SU-DHL-6 (cell line): ENCODE measurements at regions not wholly inside any gene's neighbourhood (a gene's known extent, or its start where the extent isn't known, plus 50 kb on each side); places are given as distances from the start of the nearest gene placed in this dataset.

Source experiments
- H2AFZ ChIP-seq: fragments of 200-600 bp; sonication (generic); 2 replicates; pipeline ENCODE4 v1.6.1; 2014; ENCODE audit warnings: low read depth, mild to moderate bottlenecking, moderate library complexity, mixed read lengths, antibody characterized with exemption, low read length; ENCODE audit not compliant: severe bottlenecking
- H3F3A ChIP-seq: fragments of 200-600 bp; shearing (Covaris generic); 2 replicates; pipeline ENCODE4 v1.6.0; 2016; ENCODE audit warnings: antibody characterized with exemption, mild to moderate bottlenecking; ENCODE audit not compliant: insufficient read depth
- H3K27ac ChIP-seq: fragments of 200-600 bp; sonication (generic); 2 replicates; pipeline ENCODE4 v1.5.1; 2016; ENCODE audit warnings: low read depth, mild to moderate bottlenecking, low read length, moderate library complexity, mixed read lengths
- H3K27me3 ChIP-seq: fragments of 200-600 bp; sonication (generic), shearing (Covaris generic); 2 replicates; pipeline ENCODE4 v1.6.0; 2014; ENCODE audit warnings: mild to moderate bottlenecking, low read length
- H3K36me3 ChIP-seq: fragments of 200-600 bp; sonication (generic); 2 replicates; pipeline ENCODE4 v1.6.1; 2014; ENCODE audit warnings: mild to moderate bottlenecking, low read length, mixed read lengths
- H3K4me2 ChIP-seq: fragments of 300-600, 200-600 bp; shearing (Covaris generic), sonication (generic); 2 replicates; pipeline ENCODE4 v1.6.0; 2014; ENCODE audit warnings: low read length, low read depth, mild to moderate bottlenecking; ENCODE audit not compliant: poor library complexity, severe bottlenecking
- H3K4me3 ChIP-seq: fragments of 200-600 bp; sonication (generic); 2 replicates; pipeline ENCODE4 v1.5.1; 2014; ENCODE audit warnings: antibody characterized with exemption, low read length, mild to moderate bottlenecking, mixed read lengths; ENCODE audit not compliant: insufficient read depth, poor library complexity, severe bottlenecking
- H3K79me2 ChIP-seq: fragments of 200-600 bp; sonication (generic); 2 replicates; pipeline ENCODE4 v1.6.1; 2014; ENCODE audit warnings: mild to moderate bottlenecking, low read length, moderate library complexity; ENCODE audit not compliant: insufficient read depth
- H3K9ac ChIP-seq: fragments of 200-600 bp; sonication (generic); 2 replicates; pipeline ENCODE4 v1.7.0; 2014; ENCODE audit warnings: mild to moderate bottlenecking, low read length
- H3K9me2 ChIP-seq: fragments of 200-600 bp; sonication (generic); replicated peaks from 2 replicates; pipeline ENCODE4 v1.6.1; 2014; ENCODE audit warnings: low read length; ENCODE audit not compliant: insufficient read depth
- H3K9me3 ChIP-seq: fragments of 200-600 bp; sonication (generic); 2 replicates; pipeline ENCODE4 v1.6.1; 2014; ENCODE audit warnings: low read length, mixed read lengths; ENCODE audit not compliant: insufficient read depth
- H4K20me1 ChIP-seq: fragments of 200-600 bp; sonication (generic); 2 replicates; pipeline ENCODE4 v1.6.1; 2014; ENCODE audit warnings: low read depth, mild to moderate bottlenecking, antibody characterized with exemption, low read length, moderate library complexity, mixed read lengths
- EZH2phosphoT487 ChIP-seq: fragments of 200-600 bp; sonication (generic), shearing (Covaris generic); conservative IDR thresholded peaks from 2 replicates; pipeline ENCODE4 v1.6.1; 2018; ENCODE audit warnings: mild to moderate bottlenecking, antibody characterized with exemption, low read length, moderate library complexity, mixed read lengths
- TF ChIP-seq, protein P1 (sequence below): fragments of 200-600 bp; sonication (generic); IDR thresholded peaks from one replicate; pipeline ENCODE4 v1.5.1; 2017; ENCODE audit warnings: antibody characterized with exemption, mild to moderate bottlenecking, low read length, moderate library complexity; ENCODE audit not compliant: insufficient read depth, poor library complexity, severe bottlenecking

DNA sequence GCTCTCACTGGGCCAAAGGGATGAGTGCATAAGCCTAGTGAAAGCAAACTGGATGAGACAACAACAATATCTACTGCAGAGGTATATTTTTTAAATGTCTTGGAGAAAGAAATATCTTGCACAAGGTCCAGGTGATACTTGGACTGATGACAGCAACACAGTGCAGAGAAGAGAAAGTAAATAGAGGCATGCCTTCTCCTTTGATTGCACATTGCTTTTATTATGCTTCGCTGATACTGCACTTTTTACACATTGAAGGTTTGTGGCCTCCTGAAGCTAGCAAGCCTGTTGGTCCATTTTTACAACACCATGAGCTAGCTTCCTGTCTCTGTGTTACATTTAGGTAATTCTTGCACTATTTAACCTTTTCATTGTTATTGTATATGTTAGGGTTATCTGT lies 189.0 kb upstream of the NDST3 start:
- no peaks in the 10 kb centered on the region for H3K36me3 ChIP-seq
- no peaks in the 10 kb centered on the region for H3F3A ChIP-seq
- no peaks in the 10 kb centered on the region for H3K27me3 ChIP-seq
- H3K9ac ChIP-seq = no peak overlapping the region
- no peak overlapping the region for H3K4me2 ChIP-seq
- no peak overlapping the region for H2AFZ ChIP-seq
- TF ChIP-seq EZH2phosphoT487 = no peak
- TF ChIP-seq, protein P1, sequence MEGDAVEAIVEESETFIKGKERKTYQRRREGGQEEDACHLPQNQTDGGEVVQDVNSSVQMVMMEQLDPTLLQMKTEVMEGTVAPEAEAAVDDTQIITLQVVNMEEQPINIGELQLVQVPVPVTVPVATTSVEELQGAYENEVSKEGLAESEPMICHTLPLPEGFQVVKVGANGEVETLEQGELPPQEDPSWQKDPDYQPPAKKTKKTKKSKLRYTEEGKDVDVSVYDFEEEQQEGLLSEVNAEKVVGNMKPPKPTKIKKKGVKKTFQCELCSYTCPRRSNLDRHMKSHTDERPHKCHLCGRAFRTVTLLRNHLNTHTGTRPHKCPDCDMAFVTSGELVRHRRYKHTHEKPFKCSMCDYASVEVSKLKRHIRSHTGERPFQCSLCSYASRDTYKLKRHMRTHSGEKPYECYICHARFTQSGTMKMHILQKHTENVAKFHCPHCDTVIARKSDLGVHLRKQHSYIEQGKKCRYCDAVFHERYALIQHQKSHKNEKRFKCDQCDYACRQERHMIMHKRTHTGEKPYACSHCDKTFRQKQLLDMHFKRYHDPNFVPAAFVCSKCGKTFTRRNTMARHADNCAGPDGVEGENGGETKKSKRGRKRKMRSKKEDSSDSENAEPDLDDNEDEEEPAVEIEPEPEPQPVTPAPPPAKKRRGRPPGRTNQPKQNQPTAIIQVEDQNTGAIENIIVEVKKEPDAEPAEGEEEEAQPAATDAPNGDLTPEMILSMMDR = no peak
- no peak overlapping the region for H3K4me3 ChIP-seq
- H3K27ac ChIP-seq = no peak overlapping the region
- H3K9me3 ChIP-seq = no peaks in the 10 kb centered on the region
- H3K79me2 ChIP-seq = no peaks in the 10 kb centered on the region
- H4K20me1 ChIP-seq = no peaks in the 10 kb centered on the region
- no peaks in the 10 kb centered on the region for H3K9me2 ChIP-seq

DNA sequence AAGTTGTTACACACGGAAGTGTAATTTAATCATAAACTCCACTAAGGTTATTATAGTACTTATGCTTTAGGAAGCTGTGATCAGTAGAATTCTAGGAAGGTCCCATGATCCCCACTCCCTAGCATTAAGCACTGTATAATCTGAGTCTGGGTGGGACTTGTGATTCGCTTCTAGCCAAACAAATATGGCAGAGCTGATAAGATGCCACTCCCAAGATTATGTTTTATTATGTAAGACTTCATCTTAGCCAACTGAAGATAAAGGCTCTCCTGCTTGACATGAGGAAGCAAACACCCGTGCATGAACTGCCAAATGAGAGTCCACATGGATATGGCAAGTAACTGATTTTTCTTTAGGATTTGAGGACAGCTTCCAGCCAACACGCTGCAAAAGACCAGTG lies 186.4 kb upstream of the NDST3 start:
- no peak overlapping the region for H3K4me2 ChIP-seq
- TF ChIP-seq, protein P1 = no peak
- TF ChIP-seq EZH2phosphoT487 = no peak
- no peaks in the 10 kb centered on the region for H3K79me2 ChIP-seq
- H3K27me3 ChIP-seq = no peaks in the 10 kb centered on the region
- H3K36me3 ChIP-seq = no peaks in the 10 kb centered on the region
- no peak overlapping the region for H3K9ac ChIP-seq
- no peaks in the 10 kb centered on the region for H3F3A ChIP-seq
- no peaks in the 10 kb centered on the region for H3K9me3 ChIP-seq
- no peak overlapping the region for H3K27ac ChIP-seq
- H2AFZ ChIP-seq = no peak overlapping the region
- H3K9me2 ChIP-seq = no peaks in the 10 kb centered on the region
- H3K4me3 ChIP-seq = no peak overlapping the region
- H4K20me1 ChIP-seq = no peaks in the 10 kb centered on the region

DNA sequence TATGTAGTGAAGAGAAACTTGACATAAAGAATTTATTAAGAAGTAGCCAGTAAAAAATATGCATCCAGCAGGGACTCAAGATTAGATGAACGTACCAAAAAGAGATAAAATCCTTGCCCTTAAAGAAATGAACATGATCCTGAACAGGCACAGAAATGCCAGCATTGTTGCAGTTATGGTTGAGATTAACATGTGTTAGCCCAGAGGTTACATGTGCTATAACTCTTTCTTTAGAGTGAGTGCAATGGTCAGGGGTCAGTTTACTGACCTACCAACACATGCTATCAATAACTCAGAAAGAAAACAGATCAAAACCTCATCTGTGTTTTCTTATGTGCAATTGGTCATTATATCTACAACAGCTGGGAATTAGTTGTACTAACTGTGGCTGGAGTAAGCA lies 166.1 kb upstream of the NDST3 start:
- Histone ChIP-seq H3K4me3 (no peak overlapping the region), H3K4me2 (no peak overlapping the region), H3K79me2 (no peaks in the 10 kb centered on the region), H4K20me1 (no peaks in the 10 kb centered on the region), H3K36me3 (no peaks in the 10 kb centered on the region), H3K27me3 (no peaks in the 10 kb centered on the region), H3K9me3 (no peaks in the 10 kb centered on the region), H3F3A (no peaks in the 10 kb centered on the region), H3K9me2 (no peaks in the 10 kb centered on the region), H3K9ac (no peak overlapping the region), H2AFZ (no peak overlapping the region), H3K27ac (no peak overlapping the region)
- TF ChIP-seq, protein P1 = no peak
- TF ChIP-seq EZH2phosphoT487 = no peak

DNA sequence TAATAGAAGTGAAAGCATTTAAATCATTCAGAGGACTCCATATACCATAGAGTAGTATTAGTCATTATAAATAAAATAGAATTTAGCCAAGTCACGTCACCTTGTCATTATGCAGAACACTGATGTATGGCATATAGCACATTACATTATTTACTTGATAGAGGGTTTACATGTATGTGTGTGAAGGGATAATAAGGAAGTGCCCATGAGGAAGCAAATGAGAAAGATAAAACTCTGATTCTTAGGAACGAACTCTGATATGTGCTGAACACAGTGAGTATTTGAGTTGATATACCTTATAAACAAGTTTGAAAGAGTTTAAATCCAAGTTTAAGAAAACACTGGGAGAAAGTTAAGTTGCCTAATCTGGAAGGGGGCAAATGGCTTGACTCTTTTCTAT lies 160.5 kb upstream of the NDST3 start:
- no peaks in the 10 kb centered on the region for H4K20me1 ChIP-seq
- no peaks in the 10 kb centered on the region for H3K36me3 ChIP-seq
- H3K9me2 ChIP-seq = no peaks in the 10 kb centered on the region
- no peaks in the 10 kb centered on the region for H3K27me3 ChIP-seq
- no peak overlapping the region for H3K4me3 ChIP-seq
- no peaks in the 10 kb centered on the region for H3K9me3 ChIP-seq
- no peaks in the 10 kb centered on the region for H3K79me2 ChIP-seq
- H3F3A ChIP-seq = no peaks in the 10 kb centered on the region
- H3K27ac ChIP-seq = no peak overlapping the region
- no peak overlapping the region for H3K4me2 ChIP-seq
- TF ChIP-seq, protein P1 = no peak
- no peak for TF ChIP-seq EZH2phosphoT487
- H3K9ac ChIP-seq = no peak overlapping the region
- H2AFZ ChIP-seq = no peak overlapping the region
